ENCODE measurements at regions not wholly inside any gene's neighbourhood (a gene's known extent, or its start where the extent isn't known, plus 50 kb on each side); places are given as distances from the start of the nearest gene placed in this dataset.

GRCh38 chr3:1007866-1008265, 85.0 kb upstream of the CNTN6 start:
- no peak for TF ChIP-seq CTCF (IDR thresholded peaks at IDR 0.05; ENCODE audit: insufficient read depth, low read length, poor library complexity, severe bottlenecking)
- TF ChIP-seq EZH2phosphoT487 (conservative IDR thresholded peaks at IDR 0.05; ENCODE audit: low read length) = no peak
